SK-N-SH (cell line): ENCODE measurements at regions not wholly inside any gene's neighbourhood (a gene's known extent, or its start where the extent isn't known, plus 50 kb on each side); places are given as distances from the start of the nearest gene placed in this dataset.

Experiments used
- CTCF ChIA-PET: fragments of 300-600, 350-600 bp; formaldehyde crosslinking; extraction: SDS; loops from one replicate; lab custom pipeline; 2021; lab: Yijun Ruan, JAX
- POLR2A ChIA-PET: fragments of 350-600 bp; sonication (Branson Sonifier 250); formaldehyde crosslinking; extraction: SDS; loops from one replicate; lab custom pipeline; 2020; ENCODE audit warnings: antibody characterized with exemption, inconsistent platforms; lab: Yijun Ruan, JAX
- DNase-seq: peaks from one replicate; pipeline ENCODE4 v3.0.0; 2012
- H2AFZ ChIP-seq: fragments of 200-600 bp; sonication (generic); 2 replicates; pipeline ENCODE4 v1.8.1; 2016; ENCODE audit warnings: antibody characterized with exemption, mild to moderate bottlenecking, low read depth
- H3F3A ChIP-seq: fragments of 200-600 bp; sonication (generic); replicated peaks from 2 replicates; pipeline ENCODE3; 2016; ENCODE audit warnings: antibody characterized with exemption, mild to moderate bottlenecking; ENCODE audit not compliant: insufficient read depth
- H3K27ac ChIP-seq, 2 experiments: fragments of 200-500 bp in 1 of 2; fragments of 200-600 bp in 1 of 2; sonication (Bioruptor generic) in 1 of 2; sonication (generic), shearing (Covaris generic) in 1 of 2; 2 replicates each; pipeline versions ENCODE4 v1.5.1 to v1.6.1; 2014 to 2016; ENCODE audit warnings: low read depth in 2 of 2, inconsistent platforms in 1 of 2, low read length in 1 of 2, mild to moderate bottlenecking in 1 of 2, mixed read lengths in 1 of 2
- H3K27me3 ChIP-seq: fragments of 200-600 bp; sonication (generic), shearing (Covaris generic); 2 replicates; pipeline ENCODE4 v1.6.1; 2016; ENCODE audit warnings: mixed run types; ENCODE audit not compliant: insufficient read depth
- H3K36me3 ChIP-seq, 2 experiments: fragments of 200-500 bp in 1 of 2; fragments of 200-600 bp in 1 of 2; sonication (Bioruptor generic) in 1 of 2; sonication (generic) in 1 of 2; replicated peaks in 1 of 2; 2 replicates each; pipeline versions ENCODE3 to v1.5.1; 2014 to 2016; ENCODE audit warnings: low read length in 1 of 2, mild to moderate bottlenecking in 1 of 2; ENCODE audit not compliant: insufficient read depth in 2 of 2, control insufficient read depth in 1 of 2
- H3K4me1 ChIP-seq, 2 experiments: fragments of 200-500 bp in 1 of 2; fragments of 200-600 bp in 1 of 2; sonication (Bioruptor generic) in 1 of 2; sonication (generic), shearing (Covaris generic) in 1 of 2; 2 replicates each; pipeline versions ENCODE4 v1.5.1 to v1.6.1; 2014 to 2016; ENCODE audit warnings: low read depth in 1 of 2, low read length in 1 of 2, mixed run types in 1 of 2; ENCODE audit not compliant: insufficient read depth in 2 of 2, control insufficient read depth in 1 of 2
- H3K4me2 ChIP-seq: fragments of 200-600 bp; sonication (generic), shearing (Covaris generic); 2 replicates; pipeline ENCODE4 v1.6.1; 2017; ENCODE audit warnings: mixed run types
- H3K4me3 ChIP-seq, 2 experiments: fragments of 200-500 bp in 1 of 2; fragments of 200-600 bp in 1 of 2; sonication (Bioruptor generic) in 1 of 2; sonication (generic), shearing (Covaris generic) in 1 of 2; 2 replicates each; pipeline versions ENCODE4 v1.5.1 to v1.8.1; 2014 to 2016; ENCODE audit warnings: low read depth in 2 of 2, inconsistent platforms in 1 of 2, low read length in 1 of 2, mild to moderate bottlenecking in 1 of 2, mixed read lengths in 1 of 2, moderate library complexity in 1 of 2
- H3K79me2 ChIP-seq: fragments of 200-600 bp; sonication (generic); 2 replicates; pipeline ENCODE4 v1.8.1; 2017; ENCODE audit warnings: mild to moderate bottlenecking; ENCODE audit not compliant: insufficient read depth
- H3K9ac ChIP-seq: fragments of 200-600 bp; sonication (generic); 2 replicates; pipeline ENCODE4 v1.6.1; 2017; ENCODE audit warnings: mixed run types
- H3K9me2 ChIP-seq: fragments of 200-600 bp; sonication (generic); 2 replicates; pipeline ENCODE4 v1.6.1; 2017; ENCODE audit warnings: mixed run types
- H3K9me3 ChIP-seq: fragments of 200-600 bp; sonication (generic); 2 replicates; pipeline ENCODE4 v1.6.1; 2017; ENCODE audit warnings: mixed run types, mild to moderate bottlenecking, moderate library complexity
- H4K20me1 ChIP-seq: fragments of 200-600 bp; sonication (generic); 2 replicates; pipeline ENCODE4 v1.6.1; 2017; ENCODE audit warnings: mild to moderate bottlenecking, mixed run types; ENCODE audit not compliant: insufficient read depth
- CHD2 ChIP-seq: fragments of 150-350 bp; IDR thresholded peaks from 2 replicates; pipeline ENCODE4 v1.6.1; 2018; ENCODE audit warnings: low read length; ENCODE audit not compliant: partially characterized antibody
- CTCF ChIP-seq: fragments of 200-600 bp; sonication (generic); IDR thresholded peaks from 2 replicates; pipeline ENCODE4 v1.6.1; 2017; ENCODE audit warnings: antibody characterized with exemption, mild to moderate bottlenecking, moderate library complexity
- EP300 ChIP-seq, 2 experiments: IDR thresholded peaks; 2 replicates each; pipeline versions ENCODE4 v1.4.0 to v1.6.1; 2012; ENCODE audit warnings: borderline replicate concordance in 1 of 2, low read depth in 1 of 2, low read length in 1 of 2
- FOXM1 ChIP-seq: IDR thresholded peaks from 2 replicates; pipeline ENCODE4 v1.4.0; 2012; ENCODE audit warnings: low read depth, mild to moderate bottlenecking
- PBX3 ChIP-seq: IDR thresholded peaks from 2 replicates; pipeline ENCODE4; 2012
- RAD21 ChIP-seq: IDR thresholded peaks from 2 replicates; pipeline ENCODE4 v1.6.1; 2012; ENCODE audit warnings: mild to moderate bottlenecking, low read length
- RXRA ChIP-seq: IDR thresholded peaks from 2 replicates; pipeline ENCODE4 v1.4.0; 2012; ENCODE audit warnings: low read depth, mild to moderate bottlenecking, borderline replicate concordance
- YY1 ChIP-seq: IDR thresholded peaks from 2 replicates; pipeline ENCODE4 v1.4.0; 2012; ENCODE audit warnings: low read depth, mild to moderate bottlenecking
- WGBS: methylation state at CpG from one replicate; pipeline ENCODE4 v1.1.6; 2017; ENCODE audit warnings: low lambda C conversion rate; 5-methylcytosine and 5-hydroxymethylcytosine counted together

- Histone ChIP-seq H3K27ac (no peak overlapping the region), H3K9me3 (no peaks in the 10 kb centered on the region), H3K9me2 (no peaks in the 10 kb centered on the region), H3F3A (no peaks in the 10 kb centered on the region), H3K4me3 (no peak overlapping the region), H2AFZ (no peak overlapping the region), H3K4me1 (peaks cover 0 to 15% of the 10 kb centered on the region in 2 experiments; a peak in 1 of 4 replicates), H3K27me3 (no peaks in the 10 kb centered on the region), H4K20me1 (no peaks in the 10 kb centered on the region), H3K36me3 (no peaks in the 10 kb centered on the region), H3K9ac (no peak overlapping the region), H3K79me2 (no peaks in the 10 kb centered on the region), H3K4me2 (no peak overlapping the region)
- ChIA-PET POLR2A (no interaction called here), CTCF (interaction anchor here (0.8 to 1.2 kb wide), 2 partner anchors 23 to 132 kb away, joined by 3 read pairs; no protein-coding TSS in a partner anchor)
- DNase-seq: peak; percentile 19
- WGBS: 70% methylated on average over 13 of the region's 13 CpGs
- TF ChIP-seq CHD2 (no peak), YY1 (no peak), RAD21 (0 out of 2 replicates have a peak, but pooled peaks have one; percentile 5)
These were observed 237.3 kb upstream of the NCAM1 start for GRCh38 chr11:112723676-112724495.

GRCh38 chr11:112724496-112724790 is 236.8 kb upstream of the NCAM1 start:
- Histone ChIP-seq H3K9ac (no peak overlapping the region), H3K4me1 (peaks cover 0 to 15% of the 10 kb centered on the region in 2 experiments; a peak in 1 of 4 replicates), H3F3A (no peaks in the 10 kb centered on the region), H3K27me3 (no peaks in the 10 kb centered on the region), H3K27ac (no peak overlapping the region; a peak in 1 of 4 replicates), H3K9me2 (no peaks in the 10 kb centered on the region), H4K20me1 (no peaks in the 10 kb centered on the region), H3K79me2 (no peaks in the 10 kb centered on the region), H3K9me3 (no peaks in the 10 kb centered on the region), H2AFZ (no peak overlapping the region), H3K4me2 (no peak overlapping the region), H3K36me3 (no peaks in the 10 kb centered on the region), H3K4me3 (no peak overlapping the region)
- 66% methylated on average over 3 of the region's 4 CpGs for WGBS
- ChIA-PET POLR2A (no interaction called here), CTCF (interaction anchor here (0.8 to 1.2 kb wide), 2 partner anchors 24 to 133 kb away, joined by 3 read pairs; no protein-coding TSS in a partner anchor)
- peak; percentile 39 for DNase-seq
- TF ChIP-seq EP300 (IDR thresholded peaks at IDR 0.05; ENCODE audit: borderline replicate concordance in 1 of 2, low read depth in 1 of 2, low read length in 1 of 2) (no peak), FOXM1 (no peak), RXRA (no peak), CTCF (no peak), PBX3 (no peak)
